ENCODE measurements at regions not wholly inside any gene's neighbourhood (a gene's known extent, or its start where the extent isn't known, plus 50 kb on each side); places are given as distances from the start of the nearest gene placed in this dataset.

DNA sequence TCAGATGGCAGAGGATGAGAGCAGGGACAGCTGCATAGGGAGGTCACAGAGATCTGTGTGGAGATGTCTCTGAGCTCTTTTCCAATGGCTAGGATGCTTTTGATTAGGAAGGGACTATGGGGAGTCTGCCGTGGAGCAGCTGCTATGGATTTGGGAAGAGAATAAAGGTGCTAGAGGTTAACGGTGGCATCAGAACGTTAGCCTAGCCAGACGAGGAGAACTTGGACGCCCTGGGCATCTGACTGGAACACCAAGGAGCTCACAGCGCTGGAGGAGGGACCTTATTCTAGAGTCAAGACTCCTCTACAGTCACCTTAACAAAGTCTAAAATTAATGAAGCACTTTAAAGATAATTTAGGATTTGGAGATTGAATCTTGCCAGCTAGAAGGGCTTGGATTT, 157.2 kb upstream of the B3GAT1 start (continued):
- TF ChIP-seq, protein P1, sequence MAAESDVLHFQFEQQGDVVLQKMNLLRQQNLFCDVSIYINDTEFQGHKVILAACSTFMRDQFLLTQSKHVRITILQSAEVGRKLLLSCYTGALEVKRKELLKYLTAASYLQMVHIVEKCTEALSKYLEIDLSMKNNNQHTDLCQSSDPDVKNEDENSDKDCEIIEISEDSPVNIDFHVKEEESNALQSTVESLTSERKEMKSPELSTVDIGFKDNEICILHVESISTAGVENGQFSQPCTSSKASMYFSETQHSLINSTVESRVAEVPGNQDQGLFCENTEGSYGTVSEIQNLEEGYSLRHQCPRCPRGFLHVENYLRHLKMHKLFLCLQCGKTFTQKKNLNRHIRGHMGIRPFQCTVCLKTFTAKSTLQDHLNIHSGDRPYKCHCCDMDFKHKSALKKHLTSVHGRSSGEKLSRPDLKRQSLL (tag by site-specific recombination; IDR thresholded peaks at IDR 0.05): no peak
- TF ChIP-seq GLIS2 (tag by site-specific recombination; IDR thresholded peaks at IDR 0.05): no peak

DNA sequence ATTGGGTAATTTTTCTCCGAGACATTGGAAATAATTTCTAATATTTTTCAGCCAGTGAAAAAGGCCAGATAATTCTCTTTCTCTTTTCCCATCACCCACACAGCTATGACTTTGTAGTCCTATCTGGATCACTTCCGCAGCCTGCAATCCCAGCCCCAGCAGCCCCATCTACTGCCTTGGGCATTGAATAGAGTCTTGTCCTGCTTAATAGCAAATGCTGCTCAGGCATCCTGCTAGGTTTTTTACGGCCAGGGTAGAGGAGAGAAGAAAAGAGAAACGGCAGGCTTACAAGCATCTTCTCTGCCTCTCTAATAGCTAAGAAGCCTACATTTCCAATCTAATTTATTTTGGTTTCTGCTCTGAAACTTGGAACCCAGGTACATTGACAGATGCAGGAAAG, 154.3 kb upstream of the B3GAT1 start:
- ChIA-PET POLR2A (no interaction called here), CTCF (interaction anchor here (0.7 to 1.2 kb wide), 3 partner anchors 25 to 43 kb away, joined by 3 read pairs; no protein-coding TSS in a partner anchor)
- TF ChIP-seq PRDM1 (tag by site-specific recombination; IDR thresholded peaks at IDR 0.05) (no peak), ZNF544 (tag by site-specific recombination; IDR thresholded peaks at IDR 0.05) (no peak), BCL11B (tag by site-specific recombination; IDR thresholded peaks at IDR 0.05; ENCODE audit: low read depth) (no peak), ZNF140 (tag by site-specific recombination; IDR thresholded peaks at IDR 0.05) (no peak), YY2 (tag by site-specific recombination; IDR thresholded peaks at IDR 0.05) (no peak), ZNF404 (tag by site-specific recombination; IDR thresholded peaks at IDR 0.05) (no peak), ZNF677 (tag by site-specific recombination; IDR thresholded peaks at IDR 0.05) (no peak), SP2 (tag by site-specific recombination; IDR thresholded peaks at IDR 0.05) (no peak), ZNF664 (tag by site-specific recombination; IDR thresholded peaks at IDR 0.05) (no peak), ZNF121 (tag by site-specific recombination; IDR thresholded peaks at IDR 0.05) (no peak), ZNF239 (tag by site-specific recombination; IDR thresholded peaks at IDR 0.05) (no peak)
- TF ChIP-seq, protein P2, sequence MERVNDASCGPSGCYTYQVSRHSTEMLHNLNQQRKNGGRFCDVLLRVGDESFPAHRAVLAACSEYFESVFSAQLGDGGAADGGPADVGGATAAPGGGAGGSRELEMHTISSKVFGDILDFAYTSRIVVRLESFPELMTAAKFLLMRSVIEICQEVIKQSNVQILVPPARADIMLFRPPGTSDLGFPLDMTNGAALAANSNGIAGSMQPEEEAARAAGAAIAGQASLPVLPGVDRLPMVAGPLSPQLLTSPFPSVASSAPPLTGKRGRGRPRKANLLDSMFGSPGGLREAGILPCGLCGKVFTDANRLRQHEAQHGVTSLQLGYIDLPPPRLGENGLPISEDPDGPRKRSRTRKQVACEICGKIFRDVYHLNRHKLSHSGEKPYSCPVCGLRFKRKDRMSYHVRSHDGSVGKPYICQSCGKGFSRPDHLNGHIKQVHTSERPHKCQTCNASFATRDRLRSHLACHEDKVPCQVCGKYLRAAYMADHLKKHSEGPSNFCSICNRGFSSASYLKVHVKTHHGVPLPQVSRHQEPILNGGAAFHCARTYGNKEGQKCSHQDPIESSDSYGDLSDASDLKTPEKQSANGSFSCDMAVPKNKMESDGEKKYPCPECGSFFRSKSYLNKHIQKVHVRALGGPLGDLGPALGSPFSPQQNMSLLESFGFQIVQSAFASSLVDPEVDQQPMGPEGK (tag by site-specific recombination; IDR thresholded peaks at IDR 0.05): no peak
- TF ChIP-seq, protein P3, sequence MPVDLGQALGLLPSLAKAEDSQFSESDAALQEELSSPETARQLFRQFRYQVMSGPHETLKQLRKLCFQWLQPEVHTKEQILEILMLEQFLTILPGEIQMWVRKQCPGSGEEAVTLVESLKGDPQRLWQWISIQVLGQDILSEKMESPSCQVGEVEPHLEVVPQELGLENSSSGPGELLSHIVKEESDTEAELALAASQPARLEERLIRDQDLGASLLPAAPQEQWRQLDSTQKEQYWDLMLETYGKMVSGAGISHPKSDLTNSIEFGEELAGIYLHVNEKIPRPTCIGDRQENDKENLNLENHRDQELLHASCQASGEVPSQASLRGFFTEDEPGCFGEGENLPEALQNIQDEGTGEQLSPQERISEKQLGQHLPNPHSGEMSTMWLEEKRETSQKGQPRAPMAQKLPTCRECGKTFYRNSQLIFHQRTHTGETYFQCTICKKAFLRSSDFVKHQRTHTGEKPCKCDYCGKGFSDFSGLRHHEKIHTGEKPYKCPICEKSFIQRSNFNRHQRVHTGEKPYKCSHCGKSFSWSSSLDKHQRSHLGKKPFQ (tag by site-specific recombination; IDR thresholded peaks at IDR 0.05): no peak
- TF ChIP-seq, protein P4, sequence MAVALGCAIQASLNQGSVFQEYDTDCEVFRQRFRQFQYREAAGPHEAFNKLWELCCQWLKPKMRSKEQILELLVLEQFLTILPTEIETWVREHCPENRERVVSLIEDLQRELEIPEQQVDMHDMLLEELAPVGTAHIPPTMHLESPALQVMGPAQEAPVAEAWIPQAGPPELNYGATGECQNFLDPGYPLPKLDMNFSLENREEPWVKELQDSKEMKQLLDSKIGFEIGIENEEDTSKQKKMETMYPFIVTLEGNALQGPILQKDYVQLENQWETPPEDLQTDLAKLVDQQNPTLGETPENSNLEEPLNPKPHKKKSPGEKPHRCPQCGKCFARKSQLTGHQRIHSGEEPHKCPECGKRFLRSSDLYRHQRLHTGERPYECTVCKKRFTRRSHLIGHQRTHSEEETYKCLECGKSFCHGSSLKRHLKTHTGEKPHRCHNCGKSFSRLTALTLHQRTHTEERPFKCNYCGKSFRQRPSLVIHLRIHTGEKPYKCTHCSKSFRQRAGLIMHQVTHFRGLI (tag by site-specific recombination; IDR thresholded peaks at IDR 0.05): no peak
- TF ChIP-seq, protein P5, sequence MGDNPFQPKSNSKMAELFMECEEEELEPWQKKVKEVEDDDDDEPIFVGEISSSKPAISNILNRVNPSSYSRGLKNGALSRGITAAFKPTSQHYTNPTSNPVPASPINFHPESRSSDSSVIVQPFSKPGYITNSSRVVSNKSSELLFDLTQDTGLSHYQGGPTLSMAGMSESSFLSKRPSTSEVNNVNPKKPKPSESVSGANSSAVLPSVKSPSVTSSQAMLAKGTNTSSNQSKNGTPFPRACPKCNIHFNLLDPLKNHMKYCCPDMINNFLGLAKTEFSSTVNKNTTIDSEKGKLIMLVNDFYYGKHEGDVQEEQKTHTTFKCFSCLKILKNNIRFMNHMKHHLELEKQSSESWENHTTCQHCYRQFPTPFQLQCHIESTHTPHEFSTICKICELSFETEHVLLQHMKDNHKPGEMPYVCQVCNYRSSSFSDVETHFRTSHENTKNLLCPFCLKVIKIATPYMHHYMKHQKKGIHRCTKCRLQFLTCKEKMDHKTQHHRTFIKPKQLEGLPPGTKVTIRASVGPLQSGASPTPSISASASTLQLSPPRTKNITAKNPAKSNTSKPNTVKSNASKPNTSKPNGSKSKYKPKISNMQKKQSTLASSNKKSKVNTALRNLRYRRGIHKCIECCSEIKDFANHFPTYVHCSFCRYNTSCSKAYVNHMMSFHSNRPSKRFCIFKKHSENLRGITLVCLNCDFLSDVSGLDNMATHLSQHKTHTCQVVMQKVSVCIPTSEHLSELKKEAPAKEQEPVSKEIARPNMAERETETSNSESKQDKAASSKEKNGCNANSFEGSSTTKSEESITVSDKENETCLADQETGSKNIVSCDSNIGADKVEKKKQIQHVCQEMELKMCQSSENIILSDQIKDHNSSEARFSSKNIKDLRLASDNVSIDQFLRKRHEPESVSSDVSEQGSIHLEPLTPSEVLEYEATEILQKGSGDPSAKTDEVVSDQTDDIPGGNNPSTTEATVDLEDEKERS (tag by site-specific recombination; IDR thresholded peaks at IDR 0.05): no peak
- TF ChIP-seq, protein P6, sequence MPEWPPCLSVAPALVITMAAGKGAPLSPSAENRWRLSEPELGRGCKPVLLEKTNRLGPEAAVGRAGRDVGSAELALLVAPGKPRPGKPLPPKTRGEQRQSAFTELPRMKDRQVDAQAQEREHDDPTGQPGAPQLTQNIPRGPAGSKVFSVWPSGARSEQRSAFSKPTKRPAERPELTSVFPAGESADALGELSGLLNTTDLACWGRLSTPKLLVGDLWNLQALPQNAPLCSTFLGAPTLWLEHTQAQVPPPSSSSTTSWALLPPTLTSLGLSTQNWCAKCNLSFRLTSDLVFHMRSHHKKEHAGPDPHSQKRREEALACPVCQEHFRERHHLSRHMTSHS (tag by site-specific recombination; IDR thresholded peaks at IDR 0.05): no peak
- TF ChIP-seq, protein P7, sequence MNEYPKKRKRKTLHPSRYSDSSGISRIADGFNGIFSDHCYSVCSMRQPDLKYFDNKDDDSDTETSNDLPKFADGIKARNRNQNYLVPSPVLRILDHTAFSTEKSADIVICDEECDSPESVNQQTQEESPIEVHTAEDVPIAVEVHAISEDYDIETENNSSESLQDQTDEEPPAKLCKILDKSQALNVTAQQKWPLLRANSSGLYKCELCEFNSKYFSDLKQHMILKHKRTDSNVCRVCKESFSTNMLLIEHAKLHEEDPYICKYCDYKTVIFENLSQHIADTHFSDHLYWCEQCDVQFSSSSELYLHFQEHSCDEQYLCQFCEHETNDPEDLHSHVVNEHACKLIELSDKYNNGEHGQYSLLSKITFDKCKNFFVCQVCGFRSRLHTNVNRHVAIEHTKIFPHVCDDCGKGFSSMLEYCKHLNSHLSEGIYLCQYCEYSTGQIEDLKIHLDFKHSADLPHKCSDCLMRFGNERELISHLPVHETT (tag by site-specific recombination; IDR thresholded peaks at IDR 0.05): no peak
- TF ChIP-seq, protein P8, sequence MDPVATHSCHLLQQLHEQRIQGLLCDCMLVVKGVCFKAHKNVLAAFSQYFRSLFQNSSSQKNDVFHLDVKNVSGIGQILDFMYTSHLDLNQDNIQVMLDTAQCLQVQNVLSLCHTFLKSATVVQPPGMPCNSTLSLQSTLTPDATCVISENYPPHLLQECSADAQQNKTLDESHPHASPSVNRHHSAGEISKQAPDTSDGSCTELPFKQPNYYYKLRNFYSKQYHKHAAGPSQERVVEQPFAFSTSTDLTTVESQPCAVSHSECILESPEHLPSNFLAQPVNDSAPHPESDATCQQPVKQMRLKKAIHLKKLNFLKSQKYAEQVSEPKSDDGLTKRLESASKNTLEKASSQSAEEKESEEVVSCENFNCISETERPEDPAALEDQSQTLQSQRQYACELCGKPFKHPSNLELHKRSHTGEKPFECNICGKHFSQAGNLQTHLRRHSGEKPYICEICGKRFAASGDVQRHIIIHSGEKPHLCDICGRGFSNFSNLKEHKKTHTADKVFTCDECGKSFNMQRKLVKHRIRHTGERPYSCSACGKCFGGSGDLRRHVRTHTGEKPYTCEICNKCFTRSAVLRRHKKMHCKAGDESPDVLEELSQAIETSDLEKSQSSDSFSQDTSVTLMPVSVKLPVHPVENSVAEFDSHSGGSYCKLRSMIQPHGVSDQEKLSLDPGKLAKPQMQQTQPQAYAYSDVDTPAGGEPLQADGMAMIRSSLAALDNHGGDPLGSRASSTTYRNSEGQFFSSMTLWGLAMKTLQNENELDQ (tag by site-specific recombination; IDR thresholded peaks at IDR 0.05; ENCODE audit: low read depth): no peak
- H3K4me1 ChIP-seq (ENCODE audit: control insufficient read depth, insufficient read depth, low read length): no peaks in the 10 kb centered on the region
- H3K9me3 ChIP-seq (ENCODE audit: control insufficient read depth, insufficient read depth, low read depth, low read length): no peaks in the 10 kb centered on the region
- H3K36me3 ChIP-seq (ENCODE audit: control insufficient read depth in 2 of 2, insufficient read depth in 1 of 2, low read length in 2 of 2): no peaks in the 10 kb centered on the region
- no peak overlapping the region for H3K27ac ChIP-seq (ENCODE audit: extremely low read depth, low read depth, low read length)
- no peak overlapping the region for H3K4me3 ChIP-seq (ENCODE audit: low read depth, low read length)

Data from HEK293 (cell line).